Neural crest cell (in vitro differentiated cells): ENCODE measurements at regions not wholly inside any gene's neighbourhood (a gene's known extent, or its start where the extent isn't known, plus 50 kb on each side); places are given as distances from the start of the nearest gene placed in this dataset.
A peak's percentile ranks its signal among the peaks of the same experiment; 100 is the strongest.

Experiments
- DNase-seq: peaks from one replicate; pipeline ENCODE4 v3.0.0; 2021; ENCODE audit warnings: low read depth, mixed read lengths, low spot score
- H3K27ac Mint-ChIP-seq: one replicate; pipeline ENCODE4 v1.8.0; 2021; ENCODE audit warnings: mild to moderate bottlenecking, mixed read lengths; ENCODE audit not compliant: unreplicated experiment
- H3K27me3 Mint-ChIP-seq: 2 replicates; pipeline ENCODE4 v1.8.0; 2021; ENCODE audit warnings: low read depth, mild to moderate bottlenecking, mixed read lengths
- H3K36me3 Mint-ChIP-seq: 2 replicates; pipeline ENCODE4 v1.8.0; 2021; ENCODE audit warnings: low read depth, mild to moderate bottlenecking, mixed read lengths
- H3K4me1 Mint-ChIP-seq: 2 replicates; pipeline ENCODE4 v1.8.0; 2021; ENCODE audit warnings: mixed read lengths
- H3K4me3 Mint-ChIP-seq: one replicate; pipeline ENCODE4 v1.8.0; 2021; ENCODE audit warnings: mild to moderate bottlenecking, mixed read lengths
- H3K9me3 Mint-ChIP-seq: 2 replicates; pipeline ENCODE4 v1.8.0; 2021; ENCODE audit warnings: mixed read lengths
- TF ChIP-seq, protein P1 (sequence below): fragments of 200-600 bp; sonication (generic); conservative IDR thresholded peaks from 2 replicates; pipeline ENCODE4 v1.5.0; 2021; ENCODE audit warnings: antibody characterized with exemption, mild to moderate bottlenecking

- Mint-ChIP-seq H3K27ac (no peak overlapping the region), H3K4me1 (peaks cover 9% of the 10 kb centered on the region), H3K4me3 (no peak overlapping the region), H3K9me3 (peaks cover 8% of the 10 kb centered on the region), H3K27me3 (no peaks in the 10 kb centered on the region), H3K36me3 (peaks cover 2% of the 10 kb centered on the region)
- TF ChIP-seq, protein P1, sequence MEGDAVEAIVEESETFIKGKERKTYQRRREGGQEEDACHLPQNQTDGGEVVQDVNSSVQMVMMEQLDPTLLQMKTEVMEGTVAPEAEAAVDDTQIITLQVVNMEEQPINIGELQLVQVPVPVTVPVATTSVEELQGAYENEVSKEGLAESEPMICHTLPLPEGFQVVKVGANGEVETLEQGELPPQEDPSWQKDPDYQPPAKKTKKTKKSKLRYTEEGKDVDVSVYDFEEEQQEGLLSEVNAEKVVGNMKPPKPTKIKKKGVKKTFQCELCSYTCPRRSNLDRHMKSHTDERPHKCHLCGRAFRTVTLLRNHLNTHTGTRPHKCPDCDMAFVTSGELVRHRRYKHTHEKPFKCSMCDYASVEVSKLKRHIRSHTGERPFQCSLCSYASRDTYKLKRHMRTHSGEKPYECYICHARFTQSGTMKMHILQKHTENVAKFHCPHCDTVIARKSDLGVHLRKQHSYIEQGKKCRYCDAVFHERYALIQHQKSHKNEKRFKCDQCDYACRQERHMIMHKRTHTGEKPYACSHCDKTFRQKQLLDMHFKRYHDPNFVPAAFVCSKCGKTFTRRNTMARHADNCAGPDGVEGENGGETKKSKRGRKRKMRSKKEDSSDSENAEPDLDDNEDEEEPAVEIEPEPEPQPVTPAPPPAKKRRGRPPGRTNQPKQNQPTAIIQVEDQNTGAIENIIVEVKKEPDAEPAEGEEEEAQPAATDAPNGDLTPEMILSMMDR: no peak
- no peak for DNase-seq
Observed at GRCh38 chr5:2530609-2531008, 220.9 kb downstream of the IRX2 start.

GRCh38 chr5:2529371-2530092 is 221.9 kb downstream of the IRX2 start:
- no peak for DNase-seq
- TF ChIP-seq, protein P1: no peak
- Mint-ChIP-seq H3K4me3 (no peak overlapping the region), H3K9me3 (peaks cover 8% of the 10 kb centered on the region), H3K27ac (no peak overlapping the region), H3K36me3 (peaks cover 2% of the 10 kb centered on the region), H3K4me1 (peaks cover 7% of the 10 kb centered on the region), H3K27me3 (no peaks in the 10 kb centered on the region)

DNA sequence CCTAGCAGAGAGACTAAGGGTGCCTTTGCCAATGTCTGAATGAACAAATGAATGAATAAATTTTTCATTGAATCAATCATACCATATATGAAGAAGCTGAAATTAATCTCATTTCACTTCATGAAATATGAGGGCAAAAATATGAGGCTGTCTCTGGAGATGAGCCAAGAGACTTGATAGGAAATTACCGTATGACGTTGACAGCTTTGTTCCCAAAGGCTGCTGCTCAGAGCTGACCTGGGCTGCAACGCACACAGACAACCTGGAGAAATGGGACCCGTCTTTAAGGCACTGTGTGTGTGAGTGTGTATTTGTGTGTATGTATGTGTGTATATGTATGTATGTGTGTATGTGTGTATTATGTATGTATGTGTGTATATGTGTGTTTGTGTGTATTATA is 226.1 kb downstream of the IRX2 start:
- Mint-ChIP-seq H3K27ac (no peak overlapping the region), H3K4me3 (no peak overlapping the region), H3K27me3 (no peaks in the 10 kb centered on the region), H3K9me3 (peaks cover 8% of the 10 kb centered on the region), H3K4me1 (peaks cover 17% of the 10 kb centered on the region), H3K36me3 (peaks cover 2% of the 10 kb centered on the region)
- no peak for DNase-seq
- TF ChIP-seq, protein P1: no peak

- H3K27me3 Mint-ChIP-seq: no peaks in the 10 kb centered on the region
- no peak for DNase-seq
- no peak overlapping the region for H3K4me3 Mint-ChIP-seq
- no peak overlapping the region for H3K27ac Mint-ChIP-seq
- peaks cover 8% of the 10 kb centered on the region for H3K9me3 Mint-ChIP-seq
- peaks cover 20% of the 10 kb centered on the region for H3K4me1 Mint-ChIP-seq
- TF ChIP-seq, protein P1: no peak
- H3K36me3 Mint-ChIP-seq: peaks cover 2% of the 10 kb centered on the region
Observed at GRCh38 chr5:2524620-2525019, 226.9 kb downstream of the IRX2 start.

- DNase-seq: no peak
- peak overlapping the region; percentile 19 for H3K27ac Mint-ChIP-seq
- no peaks in the 10 kb centered on the region for H3K27me3 Mint-ChIP-seq
- peaks cover 24% of the 10 kb centered on the region for H3K4me1 Mint-ChIP-seq
- H3K36me3 Mint-ChIP-seq: peaks cover 2% of the 10 kb centered on the region
- TF ChIP-seq, protein P1: no peak
- H3K9me3 Mint-ChIP-seq: peaks cover 8% of the 10 kb centered on the region
- H3K4me3 Mint-ChIP-seq: no peak overlapping the region
Observed at GRCh38 chr5:2523180-2523579, 228.3 kb downstream of the IRX2 start.
